ENCODE measurements at regions not wholly inside any gene's neighbourhood (a gene's known extent, or its start where the extent isn't known, plus 50 kb on each side); places are given as distances from the start of the nearest gene placed in this dataset.

DNA sequence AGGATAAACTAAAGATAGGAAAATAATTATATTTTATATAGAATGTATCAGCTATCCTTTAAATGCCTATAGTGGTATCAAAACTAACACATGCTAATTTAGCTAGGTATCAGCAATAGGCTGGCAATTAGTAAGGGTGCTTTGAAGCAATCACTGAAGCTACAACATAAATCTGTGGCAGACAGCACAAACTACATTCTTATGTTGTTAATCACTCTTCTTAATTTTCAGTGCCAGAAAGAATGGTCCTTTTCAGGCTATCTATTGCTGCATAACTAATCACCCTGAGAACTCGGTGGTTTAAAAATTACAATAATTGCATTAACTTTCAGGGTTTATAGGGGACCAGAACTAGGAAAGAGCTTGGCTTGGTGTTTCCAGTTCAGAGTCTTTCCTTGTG lies 963.1 kb downstream of the EFNB2 start:
- no peak for DNase-seq

DNA sequence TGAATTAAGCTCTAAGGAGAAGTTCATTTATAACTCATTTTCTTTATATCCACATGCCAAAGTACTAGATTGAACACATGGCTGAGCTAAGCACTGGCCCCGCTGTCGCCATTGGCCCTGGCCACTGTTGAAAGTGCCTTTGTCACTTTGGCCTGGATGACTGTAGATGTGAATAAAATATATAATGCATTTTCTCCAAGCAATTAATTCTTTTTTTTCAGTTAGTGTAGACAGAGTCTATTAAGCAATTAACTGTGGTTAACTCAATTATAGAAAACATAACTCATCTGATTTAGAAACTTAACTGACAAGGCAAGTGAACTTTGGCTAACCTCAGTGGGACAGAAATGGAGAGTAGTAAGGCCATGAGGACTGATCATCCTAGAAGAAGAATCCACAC lies 965.6 kb downstream of the EFNB2 start:
- DNase-seq, result no peak

DNA sequence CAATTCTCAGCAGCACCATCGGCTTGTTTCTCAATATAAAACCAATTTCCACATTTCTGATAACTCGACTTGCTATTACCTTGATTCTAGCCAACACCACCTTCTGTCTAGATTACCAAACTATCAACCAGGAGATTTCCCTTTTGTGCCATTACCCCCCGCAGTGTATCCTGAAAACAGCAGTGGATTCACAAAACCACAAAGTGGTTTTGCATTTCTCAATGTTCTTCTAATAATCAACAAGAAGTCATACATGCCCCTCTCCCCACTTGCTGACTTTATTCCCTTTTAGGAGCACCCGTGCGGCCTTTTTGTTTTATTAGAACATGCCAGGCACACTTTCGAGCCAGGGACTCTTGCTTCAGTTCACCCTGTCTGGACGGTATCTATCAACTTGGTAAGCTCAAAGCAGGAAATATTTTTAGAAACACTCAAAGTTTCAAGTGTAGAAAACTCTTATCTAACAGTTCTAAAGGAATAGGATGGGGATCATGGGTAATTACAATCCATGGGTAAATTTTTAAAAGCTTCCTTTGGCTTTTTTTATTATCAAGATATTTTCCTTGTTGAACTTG lies 967.4 kb downstream of the EFNB2 start:
- no peak for DNase-seq

DNA sequence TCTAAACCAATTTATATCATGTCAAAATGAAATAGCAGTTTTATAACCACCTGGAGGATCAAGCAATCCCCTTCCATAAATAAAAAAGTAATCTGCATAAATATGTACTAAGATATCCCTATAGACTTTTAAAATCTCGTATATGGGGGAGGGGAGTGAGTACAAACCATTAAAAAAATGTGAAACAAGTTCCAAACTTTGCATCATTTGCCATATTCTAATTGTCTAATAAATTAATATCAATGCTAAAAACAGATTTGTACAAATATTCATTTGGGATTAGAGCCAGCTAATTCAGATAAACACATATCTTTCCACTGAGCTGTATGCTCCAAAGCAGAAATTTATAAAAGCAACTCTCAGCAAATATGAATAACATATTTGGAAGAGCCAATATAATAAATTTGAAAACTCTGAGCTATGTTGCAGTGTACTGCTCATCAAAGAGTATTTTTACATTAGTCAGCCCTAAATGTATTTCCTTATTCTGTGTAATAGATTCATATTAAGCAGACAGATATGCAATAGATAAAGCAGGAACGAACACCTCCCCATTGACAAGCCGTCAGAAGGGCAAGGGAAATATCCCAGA lies 970.2 kb downstream of the EFNB2 start:
- no peak for DNase-seq

DNA sequence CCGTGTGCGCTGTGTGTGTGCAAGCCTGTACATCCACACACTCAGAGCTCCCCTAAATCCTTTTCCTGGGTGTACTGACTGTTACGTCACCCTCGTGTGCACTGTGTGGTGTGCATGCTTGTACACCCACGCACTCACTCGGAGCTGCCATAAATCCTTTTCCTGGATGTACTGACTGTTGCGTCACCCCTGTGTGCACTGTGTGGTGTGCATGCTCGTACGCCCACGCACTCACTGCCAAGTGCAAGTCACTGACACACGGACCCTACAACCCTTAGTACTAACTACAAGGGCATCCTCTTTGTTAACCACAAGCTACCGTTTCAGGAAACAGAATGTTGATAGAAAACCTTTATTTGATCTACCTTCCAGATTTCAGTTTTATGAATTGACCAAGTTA lies 983.4 kb downstream of the EFNB2 start:
- no peak for DNase-seq

DNA sequence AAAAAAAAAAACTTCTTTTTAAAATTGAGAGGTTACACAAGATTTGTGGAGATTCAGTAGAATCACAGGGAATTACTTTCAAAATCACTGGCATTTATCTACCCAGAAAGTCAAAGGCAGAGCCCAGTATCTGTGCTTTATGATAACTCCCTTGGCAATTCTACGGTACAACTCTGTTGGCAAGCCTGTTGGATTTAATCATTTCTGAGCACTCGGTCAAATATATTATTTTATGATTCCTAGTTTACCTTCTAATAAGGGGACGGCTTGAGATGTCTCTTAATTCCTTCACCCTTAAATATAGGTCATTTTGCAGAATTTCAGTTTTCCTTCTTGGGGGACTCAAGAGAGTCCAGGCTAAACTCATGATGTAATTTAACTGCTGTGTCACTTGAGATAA lies 987.6 kb downstream of the EFNB2 start:
- no peak for DNase-seq

DNA sequence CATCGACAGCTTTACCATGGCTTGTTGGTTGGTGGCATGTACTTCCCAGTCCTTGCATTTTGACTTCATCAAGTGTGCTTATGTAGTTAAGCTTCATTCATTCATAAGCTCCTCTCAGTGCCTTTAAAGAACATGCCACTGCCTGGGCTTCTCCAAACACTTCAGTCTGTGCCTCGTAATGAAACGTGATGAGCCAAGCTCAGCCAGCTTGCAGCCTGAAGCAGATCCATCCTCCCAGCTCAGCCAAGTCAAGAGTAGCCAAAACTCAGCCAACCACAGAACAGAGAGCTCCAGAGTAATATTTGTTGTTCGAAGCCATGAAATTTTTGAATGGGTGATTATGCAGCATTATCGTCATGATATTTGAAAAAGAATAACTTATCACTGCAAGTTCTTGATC lies 989.7 kb downstream of the EFNB2 start:
- DNase-seq, result no peak

DNA sequence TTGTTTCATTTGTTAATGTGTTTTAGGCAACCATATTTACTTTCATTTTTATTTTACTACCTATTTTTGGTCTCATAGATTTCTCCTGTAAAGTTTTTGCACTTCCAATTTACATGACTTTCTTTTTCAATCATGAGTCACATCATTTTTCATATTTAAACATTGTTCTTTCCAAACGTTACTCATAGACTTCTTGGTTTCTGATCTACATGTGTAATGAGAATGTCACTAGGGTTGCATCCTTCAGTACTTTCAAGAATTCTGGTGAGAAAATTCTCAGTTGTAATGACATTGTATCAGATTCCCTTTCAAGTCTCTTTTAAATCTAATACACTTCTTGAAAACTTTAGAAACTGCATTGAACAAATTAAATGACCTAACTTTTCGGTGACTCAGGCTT lies 991.7 kb downstream of the EFNB2 start:
- no peak for DNase-seq

DNA sequence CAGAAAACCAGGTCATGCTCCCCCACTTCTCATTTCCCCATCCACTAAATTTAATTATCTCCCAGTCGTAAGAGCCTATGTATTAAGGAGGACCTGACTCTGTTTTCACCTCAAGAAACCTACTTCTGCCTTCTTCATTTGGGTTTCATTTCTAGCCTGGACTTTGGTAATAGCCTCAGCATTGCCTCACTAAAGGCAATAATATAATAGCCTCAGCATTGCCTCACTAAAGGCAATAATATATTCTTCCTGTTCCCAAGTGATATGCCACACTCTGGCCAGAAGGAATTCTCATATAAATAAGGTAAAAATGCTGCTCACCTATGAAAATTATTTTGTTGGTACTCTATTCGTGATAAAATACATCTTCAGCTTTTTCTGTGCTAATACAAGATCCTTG lies 993.9 kb downstream of the EFNB2 start:
- DNase-seq, result no peak

DNA sequence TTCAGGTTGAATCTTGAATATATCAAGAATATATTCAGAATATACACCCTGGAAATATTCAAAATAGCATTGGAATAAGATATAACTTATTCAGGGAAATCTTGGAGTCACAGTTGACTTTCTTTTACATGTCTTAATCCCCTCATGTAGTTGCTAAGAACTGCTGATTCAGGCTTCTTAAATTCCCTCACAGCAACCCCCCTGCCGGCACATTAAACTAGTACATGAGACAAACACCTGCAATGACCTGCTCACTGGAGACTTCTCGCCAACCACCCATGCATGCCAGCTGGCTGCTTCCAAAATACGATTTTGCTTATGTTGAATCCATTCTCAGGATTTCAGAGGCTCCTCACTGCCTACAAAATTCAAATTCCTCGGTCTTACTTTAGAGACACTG lies 997.1 kb downstream of the EFNB2 start:
- no peak for DNase-seq

DNA sequence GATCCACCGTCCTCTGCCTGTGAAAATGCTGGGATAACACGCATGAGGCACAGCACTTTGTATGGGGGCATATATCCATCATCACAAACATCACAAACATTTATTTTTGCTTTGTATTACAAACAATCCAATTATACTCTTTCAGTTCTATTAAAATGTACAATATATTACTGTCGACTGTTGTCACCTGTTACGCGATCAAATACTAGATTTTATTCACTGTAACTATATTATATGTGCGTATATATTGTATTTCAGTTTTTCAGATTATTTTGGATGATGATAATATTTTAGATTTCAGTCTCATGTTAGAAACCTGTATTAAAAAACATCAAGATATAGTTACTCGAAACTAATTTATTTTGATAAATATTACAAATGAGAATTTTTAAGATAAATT lies 998.3 kb downstream of the EFNB2 start:
- DNase-seq, result no peak

DNA sequence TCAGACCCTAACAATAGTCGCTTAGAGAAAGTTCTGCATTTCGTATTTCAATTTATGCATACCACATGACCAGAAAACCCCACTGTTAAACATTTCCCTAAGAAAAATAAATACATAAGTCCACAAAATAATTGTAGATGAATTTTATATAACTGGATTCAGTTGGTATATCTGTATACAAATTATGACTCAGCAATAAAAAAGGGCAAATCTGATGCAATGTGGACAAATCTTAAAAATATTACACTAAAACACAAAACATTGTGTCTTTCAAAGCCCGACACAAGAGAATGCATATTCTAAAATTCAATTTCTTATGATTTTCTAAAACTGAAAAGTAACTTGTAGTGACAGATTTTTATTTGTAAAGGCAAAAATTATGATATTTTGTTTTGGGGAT lies 1005.0 kb downstream of the EFNB2 start:
- DNase-seq, result no peak

DNA sequence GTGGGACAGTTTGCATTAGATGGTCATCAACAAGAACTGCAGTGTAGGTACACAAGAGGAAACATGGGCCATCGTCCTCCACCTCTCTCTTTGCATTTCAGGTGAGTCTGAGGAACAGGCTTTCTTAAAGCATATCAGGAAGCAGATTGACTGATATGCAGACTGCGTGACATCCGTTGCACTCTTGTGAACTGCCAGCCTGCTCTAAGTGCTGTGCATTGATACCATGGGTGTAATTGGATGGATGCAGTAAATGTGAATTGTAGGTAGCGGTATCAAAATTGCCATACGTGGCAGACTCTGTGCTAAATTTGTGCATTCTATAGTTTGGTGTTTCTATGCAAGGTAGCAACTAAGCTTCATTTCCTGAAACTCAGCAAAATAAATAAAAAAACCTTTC lies 1008.3 kb downstream of the EFNB2 start:
- DNase-seq, result no peak

DNA sequence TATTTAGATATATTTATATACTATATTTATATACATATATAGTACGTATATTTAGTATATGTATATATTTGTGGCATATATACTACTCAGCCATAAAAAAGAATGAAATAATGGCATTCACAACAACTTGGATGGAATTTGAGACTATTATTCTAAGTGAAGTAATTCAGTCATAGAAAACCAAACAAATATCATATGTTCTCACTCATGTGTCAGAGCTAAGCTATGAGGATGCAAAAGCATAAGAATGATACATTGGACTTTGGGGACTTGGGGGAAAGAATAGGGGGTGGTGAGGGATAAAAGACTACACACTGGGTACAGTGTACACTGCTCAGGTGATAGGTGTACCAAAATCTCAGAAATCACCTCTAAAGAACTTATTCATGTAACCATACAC lies 1015.7 kb downstream of the EFNB2 start:
- no peak for DNase-seq

DNA sequence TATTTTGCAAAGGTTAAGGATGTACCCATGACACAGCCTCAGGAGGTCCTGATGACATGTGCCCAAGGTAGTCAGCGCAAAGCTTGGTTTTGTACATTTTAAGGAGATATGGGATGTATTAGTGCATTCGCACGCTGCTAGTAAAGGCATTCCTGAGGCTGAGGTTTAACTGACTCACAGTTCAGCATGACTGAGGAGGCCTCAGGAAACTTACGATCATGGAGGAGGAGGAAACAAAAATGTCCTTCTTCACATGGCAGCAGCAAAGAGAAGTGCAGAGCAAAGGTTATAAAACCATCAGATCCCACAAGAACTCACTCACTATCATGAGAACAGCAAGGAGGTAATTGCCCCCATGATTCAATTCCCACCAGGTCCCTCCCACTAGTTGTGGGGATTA lies 1017.4 kb downstream of the EFNB2 start:
- DNase-seq, result no peak

DNA sequence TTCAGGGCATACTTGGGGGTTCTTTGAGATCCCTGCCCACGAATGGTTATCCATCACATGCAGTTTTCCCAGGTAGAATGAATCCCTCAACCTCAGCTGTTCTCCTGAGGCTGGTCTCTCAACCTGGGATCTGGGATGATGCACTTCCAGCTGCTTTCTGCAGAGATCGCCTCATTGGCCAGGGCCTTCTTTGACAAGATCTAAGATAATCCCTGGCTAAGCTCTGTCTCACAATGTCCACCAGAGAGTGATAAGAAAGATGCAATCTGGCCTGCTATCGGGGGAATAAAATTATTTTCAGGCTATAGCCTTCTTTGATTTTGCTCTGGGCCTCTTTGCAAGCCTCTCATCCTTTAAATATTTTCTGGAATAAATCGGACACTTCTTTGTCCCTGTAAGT lies 1021.1 kb downstream of the EFNB2 start:
- no peak for DNase-seq

DNA sequence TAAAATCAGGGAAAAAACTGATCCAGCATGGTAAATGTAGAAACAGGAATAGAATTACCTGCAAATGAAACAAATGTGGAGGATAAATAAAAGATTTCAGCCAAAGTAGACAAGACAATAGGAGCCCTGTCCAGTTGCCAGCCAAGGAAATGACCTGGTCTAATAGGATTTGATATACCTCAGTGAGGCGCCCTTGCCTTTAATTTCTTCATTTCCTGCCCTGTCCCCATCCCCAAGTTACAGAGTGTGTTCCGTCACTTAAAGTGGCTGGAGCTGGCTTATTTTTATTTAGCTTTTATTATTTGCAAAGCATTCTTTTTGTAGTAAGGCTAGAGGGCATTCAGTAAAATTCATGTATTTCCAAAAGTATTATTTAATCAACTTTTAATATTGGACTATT lies 1022.0 kb downstream of the EFNB2 start:
- DNase-seq, result no peak

DNA sequence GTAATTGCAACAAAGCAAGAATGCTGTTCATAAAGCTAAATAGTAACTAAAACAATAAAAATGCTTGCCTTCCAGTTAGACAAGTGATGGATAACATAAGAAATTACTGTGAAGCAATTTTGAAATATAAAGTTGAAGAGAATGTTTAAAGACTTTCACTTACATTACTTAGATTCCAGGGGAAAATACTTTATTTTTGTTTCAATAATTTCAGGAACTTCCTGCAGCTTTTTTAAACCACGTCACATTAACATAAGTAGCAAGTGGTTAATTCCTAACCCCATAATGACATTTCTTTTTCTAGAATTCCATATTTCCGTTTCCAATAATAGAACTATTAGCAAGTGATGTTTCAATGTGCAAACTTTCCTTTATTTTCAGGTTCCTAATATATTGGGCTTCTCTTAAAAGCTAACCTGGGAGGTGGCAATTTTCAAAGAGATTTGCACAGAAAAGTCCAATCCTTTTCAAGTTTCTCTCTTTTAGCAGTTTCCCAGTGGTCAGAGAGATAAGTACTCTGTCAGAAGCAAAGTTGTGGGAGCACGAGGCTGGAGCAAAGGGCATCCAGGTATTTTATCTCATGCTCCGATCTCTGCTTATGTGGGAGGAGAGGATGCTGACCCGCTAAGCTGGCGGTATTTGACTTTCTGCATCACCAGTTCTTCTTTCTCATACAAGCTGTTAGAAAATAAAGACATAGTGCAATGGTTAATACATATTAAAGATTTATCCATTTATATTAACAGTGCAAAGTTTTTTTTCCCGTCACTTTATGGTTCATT lies 1025.3 kb downstream of the EFNB2 start:
- no peak for DNase-seq

DNA sequence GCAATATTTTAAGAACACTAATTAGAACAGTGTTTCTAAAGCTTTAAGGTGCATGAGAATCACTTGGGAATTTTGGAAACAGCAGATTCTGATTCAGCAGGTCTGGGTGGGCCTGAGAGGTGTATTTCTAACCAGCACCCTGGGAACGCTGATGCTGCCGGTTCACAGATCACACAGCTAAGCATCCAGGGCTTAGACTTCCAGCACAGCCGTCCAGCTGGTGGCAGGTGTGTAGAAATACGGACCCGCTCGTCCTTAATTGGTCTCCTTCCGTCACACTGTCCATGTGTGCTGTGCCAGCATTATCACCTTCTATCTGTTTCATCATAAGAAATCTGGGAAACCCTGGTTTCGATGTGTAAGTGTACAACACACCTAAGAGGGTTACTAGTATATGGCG lies 1029.0 kb downstream of the EFNB2 start:
- DNase-seq, result no peak

DNA sequence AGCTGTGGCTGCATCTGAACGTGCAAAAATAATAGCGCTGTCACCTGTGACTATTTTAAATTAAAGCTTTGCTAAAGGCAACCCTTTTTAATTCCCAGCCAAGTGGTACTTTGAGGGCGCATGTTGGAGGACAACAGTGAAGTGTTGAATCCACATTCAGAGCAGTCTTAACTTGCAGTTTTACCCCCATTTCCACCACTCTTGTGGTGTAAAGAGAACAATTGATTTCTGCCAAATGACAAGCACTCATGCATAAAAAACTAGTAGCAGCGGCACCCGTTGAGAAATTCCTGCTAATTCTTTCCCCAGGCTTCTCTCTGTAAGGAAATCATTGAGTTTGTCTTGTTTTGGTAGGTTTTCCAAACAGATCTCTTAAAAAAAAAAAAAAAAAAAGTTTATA lies 1033.3 kb downstream of the EFNB2 start:
- no peak for DNase-seq

DNA sequence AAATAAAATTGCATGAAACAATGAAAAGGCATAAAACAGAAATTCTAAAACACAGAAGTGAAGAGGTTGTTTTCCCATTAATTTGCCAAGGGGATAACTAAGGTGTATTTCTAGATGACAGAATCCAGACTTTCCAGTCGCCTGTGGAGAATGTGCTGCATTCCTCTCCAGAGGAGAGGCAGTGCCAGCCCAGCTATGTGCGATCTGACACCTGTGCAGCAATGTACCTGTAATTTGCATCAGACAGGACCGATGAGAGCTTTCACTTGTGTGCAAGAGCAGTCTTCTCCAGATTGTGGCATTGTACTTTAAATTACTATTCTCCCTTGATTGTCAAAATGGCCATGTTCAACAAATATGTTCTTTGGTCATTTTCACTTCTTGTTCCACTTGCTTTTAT lies 1037.9 kb downstream of the EFNB2 start:
- no peak for DNase-seq

DNA sequence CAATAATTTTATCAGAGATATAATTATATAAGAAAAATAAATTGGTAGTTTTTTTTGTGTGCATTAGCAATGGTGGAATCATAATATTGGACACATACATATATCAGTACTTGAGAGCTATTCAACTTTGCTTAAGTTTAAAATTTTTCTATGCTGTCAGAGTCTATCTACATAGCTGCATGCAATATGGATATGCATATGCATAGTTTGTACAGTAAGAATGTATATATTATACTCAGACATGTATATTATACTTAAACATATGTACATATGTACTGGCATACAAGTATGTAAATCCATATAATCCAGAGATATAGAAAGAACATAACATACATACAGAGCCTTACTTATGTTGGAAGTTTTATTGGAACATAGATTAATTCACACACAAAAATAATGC lies 1043.2 kb downstream of the EFNB2 start:
- DNase-seq, result no peak

DNA sequence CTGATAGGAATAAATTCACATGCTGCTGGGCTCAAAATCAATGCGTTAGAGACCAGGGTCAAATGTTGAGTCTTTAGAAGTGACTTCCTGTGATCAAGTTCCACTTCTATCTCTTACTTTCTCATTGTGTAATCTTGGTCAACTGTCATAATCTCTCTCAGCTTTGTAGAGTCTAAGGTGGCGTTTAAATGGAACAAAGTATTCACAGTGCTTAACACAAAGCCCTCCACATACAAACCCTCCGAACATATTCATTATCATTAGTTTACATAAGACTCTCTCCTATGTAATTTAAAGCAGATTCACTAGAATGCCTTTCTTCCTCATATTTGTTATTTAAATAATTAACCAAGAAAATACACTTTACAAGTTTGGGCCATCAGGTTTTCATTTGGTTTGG lies 1044.1 kb downstream of the EFNB2 start:
- DNase-seq, result no peak

DNA sequence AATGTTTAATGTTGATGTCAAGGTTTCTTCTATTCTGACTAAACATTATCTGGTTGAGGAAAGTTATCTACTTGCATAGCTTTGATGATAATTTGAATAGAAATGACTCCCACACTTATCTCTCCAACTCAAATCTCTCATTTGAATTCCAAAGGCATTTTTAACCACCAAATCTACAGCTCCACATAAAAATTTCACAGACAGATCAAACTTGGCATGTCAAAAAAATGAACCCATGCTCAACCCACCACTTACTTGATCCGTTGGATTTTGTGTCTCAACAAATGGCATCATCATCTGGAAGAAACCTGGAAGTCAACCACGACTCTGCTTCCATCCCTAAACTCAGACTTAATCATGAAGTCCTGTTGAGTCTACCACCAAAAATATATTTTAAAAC lies 1050.4 kb downstream of the EFNB2 start:
- DNase-seq, result no peak
